Heart left ventricle (tissue), 13 donors: ENCODE measurements at regions not wholly inside any gene's neighbourhood (a gene's known extent, or its start where the extent isn't known, plus 50 kb on each side); places are given as distances from the start of the nearest gene placed in this dataset.

Experiments used
- POLR2A ChIP-seq, 2 donors: fragments of 450-650 bp; IDR thresholded peaks; one replicate each; pipeline ENCODE4 v1.6.1; 2017; ENCODE audit warnings: antibody characterized with exemption in 2 of 2, mild to moderate bottlenecking in 2 of 2, moderate library complexity in 2 of 2
- TF ChIP-seq, protein P1 (sequence below), 12 donors: fragments of 200-600 bp; sonication (generic) in 4 of 12; IDR thresholded peaks; one replicate each; pipeline versions ENCODE4 v1.5.0 to v1.8.0; 2018 to 2022; ENCODE audit warnings: antibody characterized with exemption in 12 of 12, mild to moderate bottlenecking in 5 of 12
- donor health status: ischemic (EF 13 %, LVEDD 7.1; RV severe dilation, severe dysfunction).
- donor health status: DM: no; HTN: yes; CAD: no.
- donor health status: DM: no; HTN: no; CAD: no.
- donor health status: ischemic (EF 25% LVEDD 6.9; RV normal size, moderate dysfunction).
- donor health status: ischemic (EF 25% LVEDD 5.7; RV mildly dilated, moderate dysfunction).
- donor health status: ischemic (EF 35%, LVEDD 5.7; RV mildly dilated, moderate dysfunction).
- donor health status: nonischemic (EF 11% LVEDD 7.7; RV severe dilation, severe dysfunction).
- donor health status: DM: yes; HTN: yes; CAD: no.
- donor health status: PGD.
- donor health status: ischemic (EF 29% LVEDD 5.4; RV normal size, mild dysfunction).
- donor health status: nonischemic (EF 23%, LVEDD 6.1; RV moderate dilation, normal function).

DNA sequence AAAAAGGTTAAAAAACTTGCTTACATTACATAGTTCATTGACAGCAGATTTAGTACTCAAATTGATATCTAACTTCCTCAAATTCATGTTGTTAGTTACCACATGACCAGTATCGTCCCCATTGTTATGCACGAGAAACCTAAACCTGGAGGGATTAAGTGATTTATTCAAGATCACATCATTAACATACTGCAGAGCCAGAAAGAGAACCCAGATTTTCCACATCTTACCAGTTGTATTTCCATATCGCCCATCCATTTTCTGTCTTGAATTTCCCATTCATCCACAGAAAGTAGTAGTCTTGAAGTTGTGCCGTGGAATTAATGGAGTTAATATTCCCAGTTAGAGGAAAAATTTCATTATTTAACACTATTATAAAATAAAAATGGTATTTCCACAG, 512.0 kb downstream of the METTL4 start:
- TF ChIP-seq, protein P1, sequence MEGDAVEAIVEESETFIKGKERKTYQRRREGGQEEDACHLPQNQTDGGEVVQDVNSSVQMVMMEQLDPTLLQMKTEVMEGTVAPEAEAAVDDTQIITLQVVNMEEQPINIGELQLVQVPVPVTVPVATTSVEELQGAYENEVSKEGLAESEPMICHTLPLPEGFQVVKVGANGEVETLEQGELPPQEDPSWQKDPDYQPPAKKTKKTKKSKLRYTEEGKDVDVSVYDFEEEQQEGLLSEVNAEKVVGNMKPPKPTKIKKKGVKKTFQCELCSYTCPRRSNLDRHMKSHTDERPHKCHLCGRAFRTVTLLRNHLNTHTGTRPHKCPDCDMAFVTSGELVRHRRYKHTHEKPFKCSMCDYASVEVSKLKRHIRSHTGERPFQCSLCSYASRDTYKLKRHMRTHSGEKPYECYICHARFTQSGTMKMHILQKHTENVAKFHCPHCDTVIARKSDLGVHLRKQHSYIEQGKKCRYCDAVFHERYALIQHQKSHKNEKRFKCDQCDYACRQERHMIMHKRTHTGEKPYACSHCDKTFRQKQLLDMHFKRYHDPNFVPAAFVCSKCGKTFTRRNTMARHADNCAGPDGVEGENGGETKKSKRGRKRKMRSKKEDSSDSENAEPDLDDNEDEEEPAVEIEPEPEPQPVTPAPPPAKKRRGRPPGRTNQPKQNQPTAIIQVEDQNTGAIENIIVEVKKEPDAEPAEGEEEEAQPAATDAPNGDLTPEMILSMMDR (IDR thresholded peaks at IDR 0.05): no peak
- no peak for TF ChIP-seq POLR2A (IDR thresholded peaks at IDR 0.05)
